Activated CD8-positive, alpha-beta memory T cell treated with anti-CD3 and anti-CD28 coated beads for 36 hours (primary cell): ENCODE measurements at regions not wholly inside any gene's neighbourhood (a gene's known extent, or its start where the extent isn't known, plus 50 kb on each side); places are given as distances from the start of the nearest gene placed in this dataset.
"Not testable (repeated sequence)": the region's sequence is repeated elsewhere in the genome, so short reads cannot be mapped to it uniquely, and the experiment has no call there.

ENCODE experiments used
- CTCF ChIA-PET: fragments of 350-600 bp; sonication (Branson Sonifier 250); formaldehyde crosslinking; loops from one replicate; lab custom pipeline; 2021; ENCODE audit warnings: antibody characterized with exemption; lab: Charles Lee
- POLR2A ChIA-PET: fragments of 350-600 bp; sonication (Branson Sonifier 250); formaldehyde crosslinking; loops from one replicate; lab custom pipeline; 2021; ENCODE audit warnings: antibody characterized with exemption; lab: Charles Lee

- ChIA-PET POLR2A (no interaction called here), CTCF (no interaction called here)
Measured at GRCh38 chr5:168125445-168126199, 165.8 kb upstream of the WWC1 start.

- CTCF ChIA-PET: interaction anchor here (0.5 to 0.6 kb wide), 2 partner anchors 41 to 93 kb away, joined by 3 read pairs; no protein-coding TSS in a partner anchor
- POLR2A ChIA-PET: no interaction called here
Measured at GRCh38 chr5:168126606-168127005, 164.8 kb upstream of the WWC1 start.

- POLR2A ChIA-PET: no interaction called here
- CTCF ChIA-PET: no interaction called here
Measured at GRCh38 chr5:168128111-168128510, 163.3 kb upstream of the WWC1 start.

- ChIA-PET CTCF (interaction anchor here (0.6 kb wide), 1 partner anchor 402 kb away, joined by 3 read pairs; no protein-coding TSS in a partner anchor), POLR2A (no interaction called here)
Measured at GRCh38 chr5:168128557-168128956, 162.9 kb upstream of the WWC1 start.

GRCh38 chr5:168131519-168131918 lies 159.9 kb upstream of the WWC1 start:
- ChIA-PET POLR2A (no interaction called here), CTCF (no interaction called here)

- ChIA-PET CTCF (no interaction called here), POLR2A (no interaction called here)
Measured at GRCh38 chr5:168132241-168132641, 159.2 kb upstream of the WWC1 start.

GRCh38 chr5:168135897-168136296 lies 155.5 kb upstream of the WWC1 start:
- CTCF ChIA-PET: no interaction called here
- POLR2A ChIA-PET: interaction anchor here (0.6 kb wide), 2 partner anchors 36 to 538 kb away, joined by 3 to 10 read pairs; no protein-coding TSS in a partner anchor

- CTCF ChIA-PET: no interaction called here
- POLR2A ChIA-PET: interaction anchor here (0.6 kb wide), 1 partner anchor 35 kb away, joined by 3 read pairs; no protein-coding TSS in a partner anchor
Measured at GRCh38 chr5:168136340-168136739, 155.1 kb upstream of the WWC1 start.

GRCh38 chr5:168137265-168137664 lies 154.2 kb upstream of the WWC1 start:
- CTCF ChIA-PET: no interaction called here
- POLR2A ChIA-PET: no interaction called here

GRCh38 chr5:168140241-168140640 lies 151.2 kb upstream of the WWC1 start:
- POLR2A ChIA-PET: no interaction called here
- CTCF ChIA-PET: no interaction called here

- ChIA-PET POLR2A (no interaction called here), CTCF (no interaction called here)
Measured at GRCh38 chr5:168142402-168142801, 149.0 kb upstream of the WWC1 start.

GRCh38 chr5:168143521-168143920 lies 147.9 kb upstream of the WWC1 start:
- CTCF ChIA-PET, POLR2A ChIA-PET: not testable (repeated sequence)

- ChIA-PET CTCF (no interaction called here), POLR2A (no interaction called here)
Measured at GRCh38 chr5:168147106-168147505, 144.3 kb upstream of the WWC1 start.

- ChIA-PET CTCF (no interaction called here), POLR2A (no interaction called here)
Measured at GRCh38 chr5:168147568-168148360, 143.7 kb upstream of the WWC1 start.

- ChIA-PET POLR2A (no interaction called here), CTCF (no interaction called here)
Measured at GRCh38 chr5:168151041-168151440, 140.4 kb upstream of the WWC1 start.

GRCh38 chr5:168152660-168153059 lies 138.8 kb upstream of the WWC1 start:
- POLR2A ChIA-PET: no interaction called here
- CTCF ChIA-PET: no interaction called here

- POLR2A ChIA-PET: no interaction called here
Measured at GRCh38 chr5:168153263-168153875, 138.1 kb upstream of the WWC1 start.

GRCh38 chr5:168153876-168154270 lies 137.6 kb upstream of the WWC1 start:
- CTCF ChIA-PET: no interaction called here
- POLR2A ChIA-PET: no interaction called here

More at GRCh38 chr5:168153263-168153875, 138.1 kb upstream of the WWC1 start:
- CTCF ChIA-PET: no interaction called here

- ChIA-PET CTCF (no interaction called here), POLR2A (no interaction called here)
Measured at GRCh38 chr5:168155585-168155984, 135.9 kb upstream of the WWC1 start.

- ChIA-PET POLR2A (no interaction called here), CTCF (no interaction called here)
Measured at GRCh38 chr5:168156170-168156569, 135.3 kb upstream of the WWC1 start.
